Bronchial epithelial cell (primary cell): ENCODE measurements at regions not wholly inside any gene's neighbourhood (a gene's known extent, or its start where the extent isn't known, plus 50 kb on each side); places are given as distances from the start of the nearest gene placed in this dataset.

Experiments
- DNase-seq: peaks from one replicate; pipeline ENCODE4 v3.0.0-alpha.2; 2010; ENCODE audit warnings: low read depth
- FAIRE-seq: peaks from 2 replicates; lab custom pipeline; 2011; peaks lifted over from hg19 to GRCh38; lab: Jason Lieb, UNC
- H3K27me3 ChIP-seq: 2 replicates; pipeline ENCODE4 v1.5.1; 2011; ENCODE audit warnings: low read length; ENCODE audit not compliant: control insufficient read depth, insufficient read depth
- H3K36me3 ChIP-seq: 2 replicates; pipeline ENCODE4 v1.5.1; 2011; ENCODE audit warnings: low read length; ENCODE audit not compliant: control insufficient read depth, insufficient read depth
- H3K4me3 ChIP-seq: 2 replicates; pipeline ENCODE4 v1.5.1; 2011; ENCODE audit warnings: mild to moderate bottlenecking, low read depth, low read length, control low read depth
- CTCF ChIP-seq: IDR thresholded peaks from 2 replicates; pipeline ENCODE4 v1.5.1; 2011; ENCODE audit warnings: mild to moderate bottlenecking, moderate library complexity, low read length, control low read depth, inconsistent platforms; ENCODE audit not compliant: insufficient read depth, severe bottlenecking

- Histone ChIP-seq H3K27me3 (no peaks in the 10 kb centered on the region), H3K4me3 (no peak overlapping the region), H3K36me3 (no peaks in the 10 kb centered on the region)
- FAIRE-seq (no peak), DNase-seq (no peak)
- no peak for TF ChIP-seq CTCF
Measured at GRCh38 chr13:83327091-83327490, 555.2 kb downstream of the SLITRK1 start.

- DNase-seq, result peak; percentile 12
- Histone ChIP-seq H3K4me3 (no peak overlapping the region), H3K27me3 (no peaks in the 10 kb centered on the region), H3K36me3 (no peaks in the 10 kb centered on the region)
- TF ChIP-seq CTCF, result no peak
- FAIRE-seq, result no peak
Measured at GRCh38 chr13:83325125-83325853, 557.0 kb downstream of the SLITRK1 start.

GRCh38 chr13:83311886-83312577 is 570.2 kb downstream of the SLITRK1 start:
- H3K27me3 ChIP-seq, result no peaks in the 10 kb centered on the region
- TF ChIP-seq CTCF, result no peak
- DNase-seq (no peak), FAIRE-seq (no peak)
- H3K4me3 ChIP-seq, result no peak overlapping the region
- H3K36me3 ChIP-seq, result no peaks in the 10 kb centered on the region

- DNase-seq (no peak), FAIRE-seq (no peak)
- Histone ChIP-seq H3K27me3 (no peaks in the 10 kb centered on the region), H3K36me3 (no peaks in the 10 kb centered on the region), H3K4me3 (no peak overlapping the region)
- no peak for TF ChIP-seq CTCF
Measured at GRCh38 chr13:83298617-83299016, 583.7 kb downstream of the SLITRK1 start.

GRCh38 chr13:83297586-83298290 is 584.5 kb downstream of the SLITRK1 start:
- Histone ChIP-seq H3K27me3 (no peaks in the 10 kb centered on the region), H3K36me3 (no peaks in the 10 kb centered on the region), H3K4me3 (no peak overlapping the region)
- FAIRE-seq (no peak), DNase-seq (no peak)
- no peak for TF ChIP-seq CTCF
